H9 (cell line): ENCODE measurements at regions not wholly inside any gene's neighbourhood (a gene's known extent, or its start where the extent isn't known, plus 50 kb on each side); places are given as distances from the start of the nearest gene placed in this dataset.

Experiments
- DNase-seq: peaks from one replicate; pipeline ENCODE4 v3.0.0-alpha.2; 2017
- H2AFZ ChIP-seq: one replicate; pipeline ENCODE4 v1.6.1; 2013; ENCODE audit warnings: mild to moderate bottlenecking, low read length, control low read depth, moderate library complexity
- H2AK5ac ChIP-seq: 2 replicates; pipeline ENCODE4 v1.6.1; 2013; ENCODE audit warnings: low read length, control low read depth, mixed read lengths; ENCODE audit not compliant: insufficient read length
- H2BK120ac ChIP-seq: one replicate; pipeline ENCODE4 v1.6.1; 2013; ENCODE audit warnings: low read depth, mild to moderate bottlenecking, low read length, control low read depth, inconsistent platforms; ENCODE audit not compliant: poor library complexity, severe bottlenecking
- H2BK12ac ChIP-seq: 2 replicates; pipeline ENCODE4 v1.6.1; 2013; ENCODE audit warnings: low read length, control low read depth, mixed read lengths, low read depth; ENCODE audit not compliant: insufficient read length
- H2BK15ac ChIP-seq: 2 replicates; pipeline ENCODE4 v1.6.1; 2013; ENCODE audit warnings: low read depth, low read length, control low read depth
- H2BK20ac ChIP-seq: one replicate; pipeline ENCODE4 v1.6.1; 2013; ENCODE audit warnings: low read depth, mild to moderate bottlenecking, low read length, control low read depth, inconsistent platforms; ENCODE audit not compliant: poor library complexity, severe bottlenecking
- H2BK5ac ChIP-seq: 2 replicates; pipeline ENCODE4 v1.6.1; 2013; ENCODE audit warnings: low read length, control low read depth, mixed read lengths; ENCODE audit not compliant: insufficient read length
- H3K14ac ChIP-seq: 2 replicates; pipeline ENCODE4 v1.6.1; 2013; ENCODE audit warnings: low read length, control low read depth; ENCODE audit not compliant: insufficient read depth
- H3K18ac ChIP-seq: 2 replicates; pipeline ENCODE4 v1.6.1; 2013; ENCODE audit warnings: low read depth, mild to moderate bottlenecking, mixed read lengths, low read length, control low read depth; ENCODE audit not compliant: insufficient read length
- H3K23ac ChIP-seq: 2 replicates; pipeline ENCODE4 v1.6.1; 2013; ENCODE audit warnings: low read length, control low read depth, mixed read lengths, low read depth; ENCODE audit not compliant: insufficient read length
- H3K23me2 ChIP-seq: 2 replicates; pipeline ENCODE4 v1.6.1; 2013; ENCODE audit warnings: low read depth, mild to moderate bottlenecking, mixed read lengths, low read length, control low read depth; ENCODE audit not compliant: insufficient read length, poor library complexity, severe bottlenecking
- H3K27ac ChIP-seq: 2 replicates; pipeline ENCODE4 v1.5.1; 2013; ENCODE audit warnings: low read length, control low read depth, mixed read lengths, low read depth; ENCODE audit not compliant: insufficient read length
- H3K27me3 ChIP-seq: 2 replicates; pipeline ENCODE4 v1.6.1; 2013; ENCODE audit warnings: low read length, control low read depth, inconsistent platforms; ENCODE audit not compliant: insufficient read depth
- H3K4ac ChIP-seq: 2 replicates; pipeline ENCODE4 v1.6.1; 2013; ENCODE audit warnings: low read depth, mild to moderate bottlenecking, control low read depth, inconsistent platforms, low read length, moderate library complexity
- H3K4me1 ChIP-seq: 2 replicates; pipeline ENCODE4 v1.6.1; 2013; ENCODE audit warnings: low read length, control low read depth, inconsistent platforms; ENCODE audit not compliant: insufficient read depth
- H3K4me2 ChIP-seq: 2 replicates; pipeline ENCODE4 v1.6.1; 2013; ENCODE audit warnings: low read length, control low read depth, mixed read lengths; ENCODE audit not compliant: insufficient read length, insufficient read depth
- H3K56ac ChIP-seq: 2 replicates; pipeline ENCODE4 v1.6.1; 2013; ENCODE audit warnings: low read depth, mild to moderate bottlenecking, mixed read lengths, low read length, control low read depth; ENCODE audit not compliant: insufficient read length
- H3K79me1 ChIP-seq: 2 replicates; pipeline ENCODE4 v1.6.1; 2013; ENCODE audit warnings: low read depth, mild to moderate bottlenecking, moderate library complexity, low read length, control low read depth, inconsistent platforms; ENCODE audit not compliant: insufficient read depth, poor library complexity, severe bottlenecking
- H3K79me2 ChIP-seq: 2 replicates; pipeline ENCODE4 v1.6.1; 2013; ENCODE audit warnings: low read length, control low read depth, inconsistent platforms; ENCODE audit not compliant: insufficient read depth
- H3K9ac ChIP-seq: 2 replicates; pipeline ENCODE4 v1.6.1; 2013; ENCODE audit warnings: low read length, control low read depth, mixed read lengths; ENCODE audit not compliant: insufficient read length; ENCODE audit errors: extremely low read depth
- H3K9me3 ChIP-seq: one replicate; pipeline ENCODE4 v1.6.1; 2013; ENCODE audit warnings: low read depth, low read length, inconsistent platforms; ENCODE audit not compliant: control insufficient read depth
- H3T11ph ChIP-seq: one replicate; pipeline ENCODE4 v1.6.1; 2013; ENCODE audit warnings: mild to moderate bottlenecking, low read length, control low read depth, inconsistent platforms
- H4K20me1 ChIP-seq: one replicate; pipeline ENCODE4 v1.6.1; 2013; ENCODE audit not compliant: control insufficient read depth, insufficient read length, insufficient read depth
- H4K5ac ChIP-seq: 2 replicates; pipeline ENCODE4 v1.6.1; 2013; ENCODE audit warnings: low read depth, mild to moderate bottlenecking, mixed read lengths, low read length, control low read depth; ENCODE audit not compliant: insufficient read length
- H4K8ac ChIP-seq: replicated peaks from 2 replicates; pipeline ENCODE4 v1.6.1; 2013; ENCODE audit warnings: low read length, control low read depth, mixed read lengths, low read depth; ENCODE audit not compliant: insufficient read length
- H4K91ac ChIP-seq: 2 replicates; pipeline ENCODE4 v1.6.1; 2013; ENCODE audit warnings: low read depth, mild to moderate bottlenecking, moderate library complexity, mixed read lengths, low read length, control low read depth; ENCODE audit not compliant: insufficient read length
- H3K27ac Mint-ChIP-seq, 3 experiments: 2 replicates in 2 of 3; 3 replicates in 1 of 3; pipeline ENCODE4 v1.8.0; 2020 to 2021; ENCODE audit warnings: mixed read lengths in 3 of 3, mild to moderate bottlenecking in 1 of 3, moderate library complexity in 1 of 3
- H3K27me3 Mint-ChIP-seq: 2 replicates; pipeline ENCODE4 v1.8.0; 2021; ENCODE audit warnings: low read depth, mild to moderate bottlenecking, moderate library complexity, mixed read lengths
- H3K36me3 Mint-ChIP-seq, 3 experiments: 2 replicates in 2 of 3; 3 replicates in 1 of 3; pipeline ENCODE4 v1.8.0; 2020 to 2021; ENCODE audit warnings: low read depth in 3 of 3, mixed read lengths in 3 of 3; ENCODE audit not compliant: insufficient read depth in 1 of 3
- H3K4me1 Mint-ChIP-seq, 2 experiments: 2 replicates each; pipeline ENCODE4 v1.8.0; 2020; ENCODE audit warnings: mixed read lengths in 2 of 2
- H3K4me3 Mint-ChIP-seq, 2 experiments: 2 replicates in 1 of 2; 3 replicates in 1 of 2; pipeline ENCODE4 v1.8.0; 2020 to 2021; ENCODE audit warnings: mild to moderate bottlenecking in 2 of 2, mixed read lengths in 2 of 2, moderate library complexity in 1 of 2
- H3K9me3 Mint-ChIP-seq, 2 experiments: 2 replicates in 1 of 2; 3 replicates in 1 of 2; pipeline ENCODE4 v1.8.0; 2020; ENCODE audit warnings: mild to moderate bottlenecking in 2 of 2, mixed read lengths in 2 of 2, moderate library complexity in 1 of 2
- WGBS: extraction: QIAGEN DNeasy Blood & Tissue Kit; methylation state at CpG from one replicate; pipeline ENCODE4 v1.1.7; 2013; ENCODE audit warnings: missing lambda C conversion rate, low lambda C conversion rate, mixed read lengths; ENCODE audit not compliant: insufficient read length; ENCODE audit errors: extremely low coverage; 5-methylcytosine and 5-hydroxymethylcytosine counted together
- TF ChIP-seq, protein P1 (sequence below): fragments of 200-600 bp; sonication (generic); conservative IDR thresholded peaks from 3 replicates; pipeline ENCODE4 v1.8.0; 2021; ENCODE audit warnings: antibody characterized with exemption, mild to moderate bottlenecking

DNA sequence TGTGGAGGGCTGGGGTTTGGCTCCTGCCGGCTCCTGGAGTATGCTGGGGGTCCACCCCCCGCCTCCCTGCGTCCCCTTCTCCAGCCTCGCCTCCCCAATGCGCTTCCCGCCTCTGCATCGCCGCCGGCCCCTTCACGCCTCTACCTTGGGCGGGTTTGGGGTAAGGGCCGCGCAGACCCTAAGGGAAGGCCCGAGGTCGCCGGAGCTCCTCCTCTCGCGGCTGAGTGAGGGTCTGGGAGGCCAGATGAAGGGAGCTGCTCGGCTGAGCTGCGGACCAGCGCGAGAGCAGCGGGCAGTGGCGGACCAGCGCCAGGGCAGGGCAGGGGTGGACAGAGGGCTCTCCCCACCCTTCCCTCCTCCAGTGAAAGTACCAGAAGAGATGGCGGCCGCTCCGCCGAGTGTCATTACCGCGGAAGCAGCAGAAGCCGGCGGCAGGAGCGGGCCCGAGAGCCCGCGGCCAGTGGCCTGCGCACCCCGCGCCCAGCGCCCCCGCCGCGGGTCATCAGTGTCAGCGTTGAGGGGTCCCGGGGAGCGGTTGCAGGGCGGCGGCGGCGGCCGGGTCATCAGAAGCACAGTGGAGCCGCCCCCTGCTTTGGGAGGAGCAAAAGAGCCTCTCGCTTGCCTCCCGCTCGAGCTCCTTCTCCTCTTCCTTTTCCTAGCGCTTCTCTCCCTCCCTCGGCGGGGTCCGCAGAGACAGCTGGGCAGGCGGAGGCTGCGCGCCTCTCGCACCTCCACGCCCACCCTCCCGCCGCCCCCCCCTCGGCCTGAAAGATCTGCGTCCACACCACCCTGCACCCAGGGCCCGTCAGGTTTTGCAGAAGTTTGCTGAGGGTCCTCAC, 255.6 kb upstream of the CADM1 start:
- H3K4me1 Mint-ChIP-seq = peaks cover 9 to 11% of the 10 kb centered on the region in 2 experiments
- no peak overlapping the region for H2BK5ac ChIP-seq
- no peak overlapping the region for H2AFZ ChIP-seq

More for the DNA sequence above, 255.6 kb upstream of the CADM1 start:
- Histone ChIP-seq H3K4ac (no peak overlapping the region), H3T11ph (no peak overlapping the region), H3K23ac (no peak overlapping the region), H2BK20ac (no peak overlapping the region), H4K5ac (no peak overlapping the region), H3K4me2 (peak overlapping the region; percentile 75), H3K9me3 (no peaks in the 10 kb centered on the region), H2AK5ac (no peak overlapping the region), H2BK120ac (no peak overlapping the region), H2BK12ac (no peak overlapping the region), H3K9ac (no peak overlapping the region), H4K91ac (no peak overlapping the region), H3K79me1 (no peaks in the 10 kb centered on the region), H3K27me3 (peaks cover 20% of the 10 kb centered on the region; the same call in 1 of the 2 replicates), H3K79me2 (no peaks in the 10 kb centered on the region), H4K8ac (no peak overlapping the region), H3K23me2 (peaks cover 7% of the 10 kb centered on the region), H3K18ac (peak overlapping the region; percentile 68), H3K14ac (peak overlapping the region; percentile 91), H3K56ac (no peak overlapping the region), H3K27ac (no peak overlapping the region), H2BK15ac (no peak overlapping the region), H3K4me1 (no peaks in the 10 kb centered on the region), H4K20me1 (no peaks in the 10 kb centered on the region)
- Mint-ChIP-seq H3K36me3 (no peaks in the 10 kb centered on the region), H3K27me3 (peaks cover 42% of the 10 kb centered on the region), H3K9me3 (no peaks in the 10 kb centered on the region), H3K4me3 (peak overlapping the region; percentile 66 to 75), H3K27ac (no peak overlapping the region)
- TF ChIP-seq, protein P1, sequence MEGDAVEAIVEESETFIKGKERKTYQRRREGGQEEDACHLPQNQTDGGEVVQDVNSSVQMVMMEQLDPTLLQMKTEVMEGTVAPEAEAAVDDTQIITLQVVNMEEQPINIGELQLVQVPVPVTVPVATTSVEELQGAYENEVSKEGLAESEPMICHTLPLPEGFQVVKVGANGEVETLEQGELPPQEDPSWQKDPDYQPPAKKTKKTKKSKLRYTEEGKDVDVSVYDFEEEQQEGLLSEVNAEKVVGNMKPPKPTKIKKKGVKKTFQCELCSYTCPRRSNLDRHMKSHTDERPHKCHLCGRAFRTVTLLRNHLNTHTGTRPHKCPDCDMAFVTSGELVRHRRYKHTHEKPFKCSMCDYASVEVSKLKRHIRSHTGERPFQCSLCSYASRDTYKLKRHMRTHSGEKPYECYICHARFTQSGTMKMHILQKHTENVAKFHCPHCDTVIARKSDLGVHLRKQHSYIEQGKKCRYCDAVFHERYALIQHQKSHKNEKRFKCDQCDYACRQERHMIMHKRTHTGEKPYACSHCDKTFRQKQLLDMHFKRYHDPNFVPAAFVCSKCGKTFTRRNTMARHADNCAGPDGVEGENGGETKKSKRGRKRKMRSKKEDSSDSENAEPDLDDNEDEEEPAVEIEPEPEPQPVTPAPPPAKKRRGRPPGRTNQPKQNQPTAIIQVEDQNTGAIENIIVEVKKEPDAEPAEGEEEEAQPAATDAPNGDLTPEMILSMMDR = no peak
- DNase-seq = peak; percentile 55
- WGBS = no CpG with 5 or more reads among the region's 70 CpGs
